GM21390 (cell line): ENCODE measurements at regions not wholly inside any gene's neighbourhood (a gene's known extent, or its start where the extent isn't known, plus 50 kb on each side); places are given as distances from the start of the nearest gene placed in this dataset.
A peak's percentile ranks its signal among the peaks of the same experiment; 100 is the strongest.

Experiments
- ATAC-seq: cut with Tn5 transposase; IDR thresholded peaks from one replicate; pipeline ENCODE4 v1.9.1; 2021; ENCODE audit not compliant: unreplicated experiment

- ATAC-seq = no peak
These were observed 201.7 kb upstream of the PDGFD start for GRCh38 chr11:104365676-104366075.

- ATAC-seq = no peak
These were observed 198.0 kb upstream of the PDGFD start for GRCh38 chr11:104361975-104362374.

GRCh38 chr11:104352036-104352435 is 188.1 kb upstream of the PDGFD start:
- ATAC-seq = no peak

- ATAC-seq = peak; percentile 79
These were observed 179.6 kb upstream of the PDGFD start for GRCh38 chr11:104343578-104343977.

- ATAC-seq = no peak
These were observed 176.6 kb upstream of the PDGFD start for GRCh38 chr11:104340590-104340989.

GRCh38 chr11:104339380-104339831 is 175.5 kb upstream of the PDGFD start:
- no peak for ATAC-seq

GRCh38 chr11:104338186-104338585 is 174.2 kb upstream of the PDGFD start:
- ATAC-seq = no peak

- no peak for ATAC-seq
These were observed 173.3 kb upstream of the PDGFD start for GRCh38 chr11:104337273-104337672.

- peak; percentile 70 for ATAC-seq
These were observed 170.0 kb upstream of the PDGFD start for GRCh38 chr11:104333977-104334376.

GRCh38 chr11:104332110-104332509 is 168.2 kb upstream of the PDGFD start:
- no peak for ATAC-seq

- ATAC-seq = no peak
These were observed 165.2 kb upstream of the PDGFD start for GRCh38 chr11:104329078-104329665.

GRCh38 chr11:104328512-104328907 is 164.6 kb upstream of the PDGFD start:
- no peak for ATAC-seq

- ATAC-seq = no peak
These were observed 164.0 kb upstream of the PDGFD start for GRCh38 chr11:104327861-104328511.

GRCh38 chr11:104325093-104325492 is 161.1 kb upstream of the PDGFD start:
- ATAC-seq = no peak

- ATAC-seq = no peak
These were observed 160.3 kb upstream of the PDGFD start for GRCh38 chr11:104324276-104324675.

- no peak for ATAC-seq
These were observed 159.9 kb upstream of the PDGFD start for GRCh38 chr11:104323841-104324240.

GRCh38 chr11:104322696-104323095 is 158.7 kb upstream of the PDGFD start:
- no peak for ATAC-seq

- no peak for ATAC-seq
These were observed 157.0 kb upstream of the PDGFD start for GRCh38 chr11:104320956-104321355.

- no peak for ATAC-seq
These were observed 156.2 kb upstream of the PDGFD start for GRCh38 chr11:104320097-104320496.

- ATAC-seq = no peak
These were observed 155.4 kb upstream of the PDGFD start for GRCh38 chr11:104319396-104319795.

GRCh38 chr11:104306862-104307474 is 143.0 kb upstream of the PDGFD start:
- ATAC-seq = no peak

GRCh38 chr11:104301776-104302175 is 137.8 kb upstream of the PDGFD start:
- no peak for ATAC-seq
